ENCODE measurements at regions not wholly inside any gene's neighbourhood (a gene's known extent, or its start where the extent isn't known, plus 50 kb on each side); places are given as distances from the start of the nearest gene placed in this dataset.
"Not testable (repeated sequence)": the region's sequence is repeated elsewhere in the genome, so short reads cannot be mapped to it uniquely, and the experiment has no call there.

DNA sequence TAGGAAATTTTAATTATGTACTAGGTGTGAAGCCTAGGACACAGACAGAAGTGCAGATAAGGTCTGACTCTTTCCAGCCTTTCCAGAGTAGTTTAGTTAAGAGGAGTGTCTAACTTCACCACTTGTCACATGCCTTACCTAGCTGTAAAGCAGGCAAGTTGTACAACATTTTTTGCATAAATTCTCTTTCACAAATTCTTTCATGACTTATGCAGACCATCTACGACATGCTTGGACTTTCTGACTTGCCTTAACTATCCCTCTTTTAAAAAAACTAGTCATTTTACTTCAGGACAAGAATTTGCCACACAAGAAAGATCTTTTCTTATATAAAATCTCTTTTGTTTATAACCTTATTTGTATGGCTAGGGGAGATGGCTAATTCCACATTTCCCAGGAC is 1273.6 kb upstream of the SLC39A10 start:
- H3K4me1 Mint-ChIP-seq (ENCODE audit: low read depth, unreplicated experiment), result no peaks in the 10 kb centered on the region

GRCh38 chr2:194382221-194382620 is 1274.8 kb upstream of the SLC39A10 start:
- no peak for DNase-seq
- Histone ChIP-seq H3K27me3 (replicated peaks; ENCODE audit: control insufficient read depth, insufficient read depth, low read length) (no peaks in the 10 kb centered on the region), H3K4me3 (ENCODE audit: low read depth, low read length) (no peak overlapping the region), H3K9me3 (peaks cover 32% of the 10 kb centered on the region), H3K4me1 (no peaks in the 10 kb centered on the region), H3K36me3 (ENCODE audit: control insufficient read depth, insufficient read depth, low read length) (no peaks in the 10 kb centered on the region)
- Mint-ChIP-seq H3K4me1 (ENCODE audit: low read depth, unreplicated experiment) (no peaks in the 10 kb centered on the region), H3K27me3 (ENCODE audit: insufficient read depth, unreplicated experiment) (no peaks in the 10 kb centered on the region), H3K27ac (ENCODE audit: unreplicated experiment) (no peak overlapping the region), H3K36me3 (ENCODE audit: insufficient read depth, unreplicated experiment) (no peaks in the 10 kb centered on the region), H3K9me3 (ENCODE audit: unreplicated experiment) (peaks cover 11% of the 10 kb centered on the region), H3K4me3 (ENCODE audit: unreplicated experiment) (no peak overlapping the region)
- TF ChIP-seq, protein P1, sequence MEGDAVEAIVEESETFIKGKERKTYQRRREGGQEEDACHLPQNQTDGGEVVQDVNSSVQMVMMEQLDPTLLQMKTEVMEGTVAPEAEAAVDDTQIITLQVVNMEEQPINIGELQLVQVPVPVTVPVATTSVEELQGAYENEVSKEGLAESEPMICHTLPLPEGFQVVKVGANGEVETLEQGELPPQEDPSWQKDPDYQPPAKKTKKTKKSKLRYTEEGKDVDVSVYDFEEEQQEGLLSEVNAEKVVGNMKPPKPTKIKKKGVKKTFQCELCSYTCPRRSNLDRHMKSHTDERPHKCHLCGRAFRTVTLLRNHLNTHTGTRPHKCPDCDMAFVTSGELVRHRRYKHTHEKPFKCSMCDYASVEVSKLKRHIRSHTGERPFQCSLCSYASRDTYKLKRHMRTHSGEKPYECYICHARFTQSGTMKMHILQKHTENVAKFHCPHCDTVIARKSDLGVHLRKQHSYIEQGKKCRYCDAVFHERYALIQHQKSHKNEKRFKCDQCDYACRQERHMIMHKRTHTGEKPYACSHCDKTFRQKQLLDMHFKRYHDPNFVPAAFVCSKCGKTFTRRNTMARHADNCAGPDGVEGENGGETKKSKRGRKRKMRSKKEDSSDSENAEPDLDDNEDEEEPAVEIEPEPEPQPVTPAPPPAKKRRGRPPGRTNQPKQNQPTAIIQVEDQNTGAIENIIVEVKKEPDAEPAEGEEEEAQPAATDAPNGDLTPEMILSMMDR (IDR thresholded peaks at IDR 0.05; ENCODE audit: insufficient read depth in 1 of 2, low read depth in 1 of 2, low read length in 1 of 2, severe bottlenecking in 1 of 2, unreplicated experiment in 1 of 2), result no peak
- intact Hi-C loops (cut with micrococcal nuclease; ENCODE audit: unreplicated experiment), result no loop called here
- no TSS peak for BruUV-seq (replicated peaks)
- ChIA-PET POLR2A (no interaction called here), CTCF (no interaction called here)

More for the DNA sequence above, 1273.6 kb upstream of the SLC39A10 start:
- no peaks in the 10 kb centered on the region for H3K4me1 ChIP-seq
- peak in 1 of 2 experiments; percentile 9 for DNase-seq
- Mint-ChIP-seq H3K27me3 (ENCODE audit: insufficient read depth, unreplicated experiment) (no peaks in the 10 kb centered on the region), H3K36me3 (ENCODE audit: insufficient read depth, unreplicated experiment) (no peaks in the 10 kb centered on the region), H3K4me3 (ENCODE audit: unreplicated experiment) (no peak overlapping the region), H3K9me3 (ENCODE audit: unreplicated experiment) (peaks cover 11% of the 10 kb centered on the region), H3K27ac (ENCODE audit: unreplicated experiment) (no peak overlapping the region)
- H3K9me3 ChIP-seq, result peaks cover 32% of the 10 kb centered on the region
- H3K4me3 ChIP-seq (ENCODE audit: low read depth, low read length), result no peak overlapping the region
- POLR2A ChIA-PET, result no interaction called here
- H3K27me3 ChIP-seq (replicated peaks; ENCODE audit: control insufficient read depth, insufficient read depth, low read length), result no peaks in the 10 kb centered on the region
- CTCF ChIA-PET, result no interaction called here
- TF ChIP-seq, protein P1 (IDR thresholded peaks at IDR 0.05; ENCODE audit: insufficient read depth in 1 of 2, low read depth in 1 of 2, low read length in 1 of 2, severe bottlenecking in 1 of 2, unreplicated experiment in 1 of 2), result no peak
- no peaks in the 10 kb centered on the region for H3K36me3 ChIP-seq (ENCODE audit: control insufficient read depth, insufficient read depth, low read length)
- BruUV-seq (replicated peaks), result no TSS peak
- intact Hi-C loops (cut with micrococcal nuclease; ENCODE audit: unreplicated experiment), result no loop called here

GRCh38 chr2:194380011-194380410 is 1277.0 kb upstream of the SLC39A10 start:
- peaks cover 32% of the 10 kb centered on the region for H3K9me3 ChIP-seq
- peaks cover 11% of the 10 kb centered on the region for H3K9me3 Mint-ChIP-seq (ENCODE audit: unreplicated experiment)
- no peaks in the 10 kb centered on the region for H3K4me1 ChIP-seq
- no TSS peak for BruUV-seq (replicated peaks)
- no peaks in the 10 kb centered on the region for H3K36me3 ChIP-seq (ENCODE audit: control insufficient read depth, insufficient read depth, low read length)
- TF ChIP-seq, protein P1 (IDR thresholded peaks at IDR 0.05; ENCODE audit: insufficient read depth in 1 of 2, low read depth in 1 of 2, low read length in 1 of 2, severe bottlenecking in 1 of 2, unreplicated experiment in 1 of 2), result no peak
- H3K4me1 Mint-ChIP-seq (ENCODE audit: low read depth, unreplicated experiment), result no peaks in the 10 kb centered on the region
- no peaks in the 10 kb centered on the region for H3K27me3 Mint-ChIP-seq (ENCODE audit: insufficient read depth, unreplicated experiment)
- intact Hi-C loops (cut with micrococcal nuclease; ENCODE audit: unreplicated experiment), result no loop called here
- H3K4me3 ChIP-seq (ENCODE audit: low read depth, low read length), result no peak overlapping the region
- CTCF ChIA-PET, result no interaction called here
- no peak for DNase-seq
- H3K27me3 ChIP-seq (replicated peaks; ENCODE audit: control insufficient read depth, insufficient read depth, low read length), result no peaks in the 10 kb centered on the region
- H3K27ac Mint-ChIP-seq (ENCODE audit: unreplicated experiment), result no peak overlapping the region
- H3K36me3 Mint-ChIP-seq (ENCODE audit: insufficient read depth, unreplicated experiment), result no peaks in the 10 kb centered on the region
- POLR2A ChIA-PET, result no interaction called here
- no peak overlapping the region for H3K4me3 Mint-ChIP-seq (ENCODE audit: unreplicated experiment)

DNA sequence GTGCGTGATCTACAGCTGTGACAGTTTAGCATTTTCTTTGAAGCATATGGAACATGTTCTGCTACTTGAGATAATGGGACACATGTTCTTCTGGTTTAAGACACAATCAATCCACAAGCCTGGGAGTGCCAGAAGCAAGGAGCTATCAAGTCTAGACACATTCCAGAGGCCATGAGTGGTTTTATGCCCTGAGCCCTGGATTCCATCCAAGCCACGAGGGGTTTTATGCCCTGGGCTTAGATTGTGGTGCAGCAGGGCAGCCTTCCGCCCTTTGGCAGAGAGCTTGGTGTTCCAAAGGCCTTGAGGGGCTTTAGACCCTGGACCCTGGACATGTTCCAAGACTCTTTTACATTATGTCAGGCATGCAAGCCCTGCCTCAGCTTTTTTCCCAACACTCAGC is 1289.6 kb upstream of the SLC39A10 start:
- BruUV-seq (replicated peaks); H3K27me3 Mint-ChIP-seq (ENCODE audit: insufficient read depth, unreplicated experiment); DNase-seq; H3K36me3 Mint-ChIP-seq (ENCODE audit: insufficient read depth, unreplicated experiment); H3K9me3 ChIP-seq; H3K4me1 Mint-ChIP-seq (ENCODE audit: low read depth, unreplicated experiment); H3K27ac Mint-ChIP-seq (ENCODE audit: unreplicated experiment); H3K4me3 ChIP-seq (ENCODE audit: low read depth, low read length); H3K36me3 ChIP-seq (ENCODE audit: control insufficient read depth, insufficient read depth, low read length); intact Hi-C loops (cut with micrococcal nuclease; ENCODE audit: unreplicated experiment); CTCF ChIA-PET; POLR2A ChIA-PET; H3K4me3 Mint-ChIP-seq (ENCODE audit: unreplicated experiment); H3K4me1 ChIP-seq; H3K27me3 ChIP-seq (replicated peaks; ENCODE audit: control insufficient read depth, insufficient read depth, low read length): not testable (repeated sequence)
- peaks cover 26% of the 10 kb centered on the region for H3K9me3 Mint-ChIP-seq (ENCODE audit: unreplicated experiment)
